HG03196 (cell line): ENCODE measurements at regions not wholly inside any gene's neighbourhood (a gene's known extent, or its start where the extent isn't known, plus 50 kb on each side); places are given as distances from the start of the nearest gene placed in this dataset.
"Not testable (repeated sequence)": the region's sequence is repeated elsewhere in the genome, so short reads cannot be mapped to it uniquely, and the experiment has no call there.

Source experiments
- ATAC-seq: cut with Tn5 transposase; IDR thresholded peaks from one replicate; pipeline ENCODE4 v1.9.1; 2021; ENCODE audit not compliant: unreplicated experiment

DNA sequence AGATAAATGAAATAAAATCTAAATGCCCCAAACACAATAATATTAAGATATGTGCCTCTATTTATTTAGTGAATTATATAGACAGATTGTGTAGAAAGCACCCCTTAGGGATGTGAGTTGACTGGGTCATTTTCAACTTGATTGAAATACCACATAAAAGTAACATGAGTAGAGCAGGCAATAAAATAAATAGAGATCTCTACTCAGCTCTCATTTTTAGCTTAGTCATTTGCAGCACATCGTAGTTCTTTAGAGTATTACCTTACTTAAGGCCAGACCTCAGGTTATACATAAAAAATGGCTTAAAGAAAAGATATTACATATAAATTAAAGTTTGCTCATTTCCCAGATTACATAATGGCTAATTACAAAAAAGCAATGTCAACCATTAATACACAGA is 1525.6 kb upstream of the PRR20A start:
- ATAC-seq: no peak

DNA sequence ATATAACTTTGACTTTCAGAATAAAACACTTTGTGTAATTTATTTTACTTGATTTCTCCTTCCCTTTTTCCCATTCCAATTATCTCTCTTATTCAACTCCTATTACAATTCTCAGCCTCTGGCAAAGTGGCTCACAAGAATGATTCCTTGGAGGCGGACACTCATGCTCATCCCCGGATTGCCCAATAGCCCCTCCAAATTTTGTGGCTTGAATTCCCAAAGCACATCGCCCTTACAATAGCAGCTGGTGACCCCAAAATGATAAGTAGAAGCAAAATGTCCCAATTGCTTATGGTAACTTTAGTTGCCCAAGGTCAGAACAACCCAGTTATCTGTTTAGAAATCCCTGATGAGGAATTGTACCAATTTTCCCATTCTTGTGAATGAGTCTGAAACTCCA is 1523.5 kb upstream of the PRR20A start:
- no peak for ATAC-seq

DNA sequence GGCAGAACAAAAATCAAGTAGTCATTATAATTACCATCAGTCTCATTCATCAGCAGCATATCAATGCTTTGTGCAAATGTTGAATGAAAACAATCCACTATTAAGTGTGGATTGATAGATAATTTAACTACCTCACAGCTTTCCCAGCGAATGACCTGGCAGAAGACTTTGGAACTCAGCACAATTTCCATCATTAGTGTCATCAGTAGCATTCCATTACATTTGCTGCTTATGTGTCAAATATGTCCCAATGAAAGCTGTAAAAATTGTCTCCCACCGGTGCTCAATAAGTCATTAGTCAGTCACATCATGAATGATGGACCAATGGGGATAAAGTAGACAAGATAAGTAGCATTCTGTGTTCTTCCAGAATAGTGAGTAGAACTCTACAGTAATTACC is 1513.5 kb upstream of the PRR20A start:
- no peak for ATAC-seq

DNA sequence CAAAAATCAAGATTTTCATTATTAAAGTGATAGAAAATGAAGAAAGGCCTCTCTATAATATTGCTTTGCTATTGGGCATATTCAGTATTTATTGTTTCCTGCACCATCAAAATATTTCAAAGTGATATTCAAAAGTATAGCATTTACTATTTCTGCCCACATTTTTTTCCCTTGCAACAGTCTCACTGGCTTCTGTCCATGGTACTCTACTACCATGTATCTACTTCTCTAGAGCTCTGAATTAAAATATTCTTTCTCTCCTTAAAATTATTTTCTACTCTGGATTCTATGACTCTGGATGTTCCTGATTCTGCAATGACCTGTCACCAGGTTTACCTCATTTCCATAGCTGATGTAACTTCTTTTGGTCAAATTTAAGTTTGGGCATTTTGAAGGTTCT is 1508.3 kb upstream of the PRR20A start:
- no peak for ATAC-seq

DNA sequence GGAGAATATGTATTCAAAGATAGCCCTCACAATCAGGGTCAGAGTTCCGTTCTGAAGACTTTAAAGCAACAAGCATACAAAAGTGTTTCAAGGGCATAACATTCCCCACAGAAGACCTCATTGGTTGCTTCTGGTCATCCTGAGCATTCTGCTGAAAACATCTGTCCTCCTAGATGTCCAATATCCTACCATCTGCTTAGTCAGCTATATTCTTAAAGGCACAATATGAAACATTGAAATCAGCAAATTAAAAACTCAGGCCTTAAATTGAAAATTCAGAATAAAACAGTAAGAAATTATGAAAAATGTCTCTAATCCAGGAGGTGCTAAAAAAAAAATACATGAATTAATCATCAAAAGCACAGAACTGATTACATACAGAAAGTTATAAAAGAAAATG is 1491.2 kb upstream of the PRR20A start:
- no peak for ATAC-seq

DNA sequence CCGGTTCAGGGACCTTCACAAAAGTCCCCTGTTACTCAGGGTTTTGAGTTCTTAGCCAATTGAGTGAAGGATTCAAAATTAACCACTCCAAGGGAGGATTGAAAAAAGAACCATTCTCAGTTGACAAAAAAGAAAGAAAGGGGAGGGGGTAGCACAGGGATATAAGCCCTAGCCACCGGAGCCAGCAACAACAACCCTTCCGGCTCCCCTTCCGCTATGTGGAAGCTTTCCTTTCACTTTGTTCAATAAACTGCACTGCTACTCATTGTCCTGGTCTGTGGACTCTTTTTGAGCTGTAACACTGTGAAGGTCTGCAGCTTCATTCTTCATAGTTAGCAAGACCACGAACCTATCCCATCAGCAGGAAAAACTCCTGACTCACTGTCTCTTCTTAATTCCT is 1488.1 kb upstream of the PRR20A start:
- ATAC-seq: no peak

DNA sequence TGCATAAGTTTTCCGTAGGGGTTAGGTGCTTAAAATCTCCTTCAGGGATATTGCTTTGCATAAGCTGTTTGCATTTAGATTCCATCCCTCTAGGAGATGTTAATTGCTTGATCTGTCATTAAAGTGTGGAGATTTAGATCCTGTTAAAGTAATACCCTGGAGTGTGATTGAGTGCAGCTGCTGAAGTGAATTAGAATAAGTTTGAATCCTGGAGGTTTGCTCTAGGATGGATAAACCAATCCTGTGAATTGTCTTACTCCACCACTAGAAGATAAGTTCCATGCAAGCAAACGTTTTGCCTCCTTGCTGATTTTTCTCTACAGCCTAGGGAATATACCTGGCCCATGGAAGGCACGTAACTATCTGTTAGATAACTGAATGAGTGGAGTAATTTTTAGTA is 1487.2 kb upstream of the PRR20A start:
- no peak for ATAC-seq

DNA sequence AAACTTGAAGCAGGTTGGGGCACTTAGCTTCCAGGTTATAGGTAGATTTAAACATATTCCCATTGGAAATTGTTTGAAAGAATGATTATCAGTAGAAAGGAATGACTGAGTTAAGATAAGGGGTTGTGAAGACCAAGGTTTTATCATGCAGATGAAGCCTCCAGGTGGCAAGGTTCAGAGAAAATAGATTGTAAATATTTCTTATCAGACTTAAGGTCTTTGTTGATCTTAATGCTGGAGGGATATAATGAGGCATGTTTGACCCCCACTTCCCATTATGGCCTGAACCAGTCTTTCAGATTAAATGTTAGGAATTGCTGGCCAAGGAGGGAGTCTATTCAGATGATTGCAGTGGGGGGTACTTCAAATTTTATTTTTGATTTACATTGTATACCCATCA is 1486.5 kb upstream of the PRR20A start:
- no peak for ATAC-seq

DNA sequence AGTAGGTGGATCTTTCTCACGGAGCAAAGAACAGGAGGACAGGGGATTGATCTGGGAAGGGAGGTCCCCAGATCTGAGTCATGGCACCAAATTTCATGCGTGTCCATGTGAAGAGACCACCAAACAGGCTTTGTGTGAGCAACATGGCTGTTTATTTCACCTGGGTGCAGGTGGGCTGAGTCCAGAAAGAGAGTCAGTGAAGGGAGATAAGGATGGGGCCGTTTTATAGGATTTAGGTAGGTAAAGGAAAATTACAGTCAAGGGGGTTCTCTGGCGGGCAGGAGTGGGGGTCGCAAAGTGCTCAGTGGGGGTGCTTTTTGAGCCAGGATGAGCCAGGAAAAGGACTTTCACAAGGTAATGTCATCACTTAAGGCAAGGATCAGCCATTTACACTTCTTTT is 1480.5 kb upstream of the PRR20A start:
- not testable (repeated sequence) for ATAC-seq

DNA sequence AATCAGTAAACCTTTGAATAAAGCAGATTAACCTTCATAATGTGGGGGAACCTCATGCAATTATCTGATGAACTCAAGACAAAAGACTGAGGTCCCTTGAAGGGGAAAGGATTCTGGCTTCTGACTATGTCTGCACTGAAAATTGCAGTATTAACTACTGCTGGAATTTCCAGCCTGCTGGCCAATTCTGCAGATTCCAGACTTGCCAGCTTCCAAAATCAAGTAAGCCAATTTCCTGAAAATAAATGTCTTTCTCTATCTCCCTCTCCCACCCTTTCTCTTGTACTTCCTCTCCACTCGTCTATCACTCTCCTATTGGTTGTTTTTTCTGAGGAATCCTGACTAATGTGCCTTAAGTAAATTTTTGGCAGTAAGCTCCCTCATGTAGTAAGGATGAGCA is 1479.9 kb upstream of the PRR20A start:
- ATAC-seq: no peak

DNA sequence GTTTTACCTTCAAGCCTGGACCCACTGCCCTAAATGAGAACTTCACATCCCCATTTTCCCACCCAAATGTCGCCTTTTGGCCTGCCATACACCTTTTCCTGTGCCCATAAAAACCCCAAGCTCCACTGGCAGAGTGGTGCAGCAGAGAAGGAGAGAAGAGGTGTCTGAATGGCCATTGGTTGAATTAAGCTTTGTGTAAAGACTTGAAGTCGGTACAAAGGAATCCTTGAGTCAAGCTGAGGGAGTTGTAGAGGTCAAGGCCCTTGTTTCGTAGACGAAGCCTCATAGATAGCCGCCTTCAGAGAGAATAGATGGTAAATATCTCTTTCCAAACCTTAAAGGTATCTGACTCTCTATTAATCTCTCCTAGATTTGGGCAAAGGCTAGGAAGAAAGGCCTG is 1479.2 kb upstream of the PRR20A start:
- no peak for ATAC-seq

DNA sequence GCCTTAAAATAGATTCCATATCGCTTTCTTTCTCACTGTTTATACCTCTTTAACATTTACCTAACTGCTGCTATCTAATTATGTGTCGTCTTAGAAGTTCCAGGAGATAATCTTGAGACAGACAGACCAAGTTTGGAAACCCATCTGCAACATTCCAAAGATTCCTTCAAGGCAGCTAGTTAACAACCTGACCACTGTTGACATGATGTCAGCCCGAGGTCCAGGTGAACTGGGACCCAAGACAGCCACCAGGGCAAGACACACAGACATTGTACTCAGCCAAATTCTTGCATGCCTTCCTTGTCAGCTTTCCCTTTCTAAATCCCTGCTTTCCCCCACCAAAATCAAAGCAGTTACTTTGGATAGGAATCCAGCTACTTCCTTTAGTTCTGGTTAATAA is 1476.5 kb upstream of the PRR20A start:
- ATAC-seq: no peak

DNA sequence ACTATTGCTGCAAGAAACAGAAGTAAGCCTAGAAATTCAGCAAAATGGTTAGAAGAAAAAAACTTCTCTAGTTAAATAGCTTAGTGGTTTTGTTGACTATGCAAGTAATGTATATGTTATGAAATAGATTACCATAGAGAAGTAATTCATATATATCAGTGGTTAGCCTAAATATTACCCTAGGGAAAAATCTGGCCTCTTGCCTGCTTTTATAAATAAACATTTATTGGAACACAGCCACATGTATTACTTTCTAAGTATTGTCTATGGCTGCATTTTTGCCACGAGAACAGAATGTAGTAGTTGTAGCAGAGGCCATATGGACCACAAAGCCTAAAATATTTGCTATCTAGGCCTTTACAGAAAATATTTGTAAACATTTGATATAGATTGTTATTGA is 1471.7 kb upstream of the PRR20A start:
- no peak for ATAC-seq

DNA sequence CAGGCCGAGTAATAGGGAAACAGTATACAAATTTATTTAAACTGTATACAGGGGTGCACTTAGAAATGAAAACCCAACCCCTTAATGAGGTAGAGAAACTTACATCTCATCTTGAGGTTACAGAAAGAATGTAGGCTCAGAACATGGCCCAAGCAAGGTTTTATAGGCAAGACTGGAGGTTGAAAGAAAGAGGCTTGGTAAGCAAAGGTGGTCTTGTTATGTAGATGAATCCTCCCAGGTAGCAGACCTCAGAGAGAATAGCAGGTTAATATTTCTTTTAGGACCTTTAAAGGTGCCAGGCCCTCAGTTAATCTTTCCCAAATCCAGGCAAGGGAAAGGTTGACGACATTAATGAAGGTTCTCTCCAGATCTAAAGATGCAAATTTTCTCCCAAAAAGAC is 1466.8 kb upstream of the PRR20A start:
- ATAC-seq: no peak

DNA sequence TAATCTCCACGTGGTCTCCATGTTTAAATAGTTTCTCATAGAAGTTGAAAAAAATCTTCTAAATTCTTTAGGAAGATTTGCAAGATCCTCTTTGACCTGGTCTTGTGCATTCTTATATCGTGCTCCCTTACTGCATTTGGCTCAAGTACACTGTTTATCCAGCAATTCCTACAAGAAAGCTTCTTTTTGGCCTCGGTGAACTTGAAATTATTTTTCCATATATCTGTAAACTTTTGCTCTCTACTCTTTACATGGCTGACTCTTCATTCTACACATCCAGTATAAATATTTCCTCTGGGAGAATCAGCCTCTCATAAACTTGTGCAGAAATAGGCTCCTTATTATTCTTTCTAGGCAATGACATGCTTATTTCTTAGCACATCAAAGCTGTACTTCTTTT is 1457.9 kb upstream of the PRR20A start:
- ATAC-seq: no peak

DNA sequence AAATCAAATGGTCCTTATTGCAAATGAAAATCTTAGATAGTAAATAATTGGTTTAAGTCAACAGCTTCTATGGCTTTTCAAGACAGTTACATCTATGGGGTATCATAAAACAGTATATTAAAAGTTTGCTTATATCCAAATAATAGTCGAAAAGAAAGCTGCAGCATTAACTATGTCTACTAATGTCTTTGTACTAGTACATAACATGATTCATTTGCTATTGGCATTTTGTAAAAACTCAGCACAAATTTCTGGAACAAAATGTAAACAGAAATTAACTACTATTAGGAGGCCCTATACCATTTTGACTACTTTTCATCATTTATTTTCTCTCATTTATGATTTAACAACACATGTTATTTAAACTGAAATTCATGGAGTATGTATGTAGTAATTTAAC is 1435.2 kb upstream of the PRR20A start:
- ATAC-seq: no peak

DNA sequence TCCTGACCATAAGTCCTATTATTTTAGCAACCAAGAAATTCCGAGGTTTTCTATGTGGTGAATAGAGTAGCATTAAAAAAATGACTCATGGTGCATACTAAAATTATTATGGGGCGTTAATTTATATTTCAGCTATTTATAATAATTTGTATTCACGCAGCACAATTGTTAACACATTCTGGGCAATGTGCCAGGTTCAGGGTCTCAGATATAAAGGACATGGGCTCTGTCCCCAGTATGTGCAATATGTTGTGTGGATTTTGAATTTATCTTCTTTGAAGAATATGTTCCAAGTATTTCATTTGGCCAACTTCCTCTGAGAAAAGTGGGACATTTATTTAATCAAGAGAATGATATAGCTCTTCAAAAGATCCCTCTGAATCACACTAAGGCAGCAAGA is 1434.7 kb upstream of the PRR20A start:
- no peak for ATAC-seq

DNA sequence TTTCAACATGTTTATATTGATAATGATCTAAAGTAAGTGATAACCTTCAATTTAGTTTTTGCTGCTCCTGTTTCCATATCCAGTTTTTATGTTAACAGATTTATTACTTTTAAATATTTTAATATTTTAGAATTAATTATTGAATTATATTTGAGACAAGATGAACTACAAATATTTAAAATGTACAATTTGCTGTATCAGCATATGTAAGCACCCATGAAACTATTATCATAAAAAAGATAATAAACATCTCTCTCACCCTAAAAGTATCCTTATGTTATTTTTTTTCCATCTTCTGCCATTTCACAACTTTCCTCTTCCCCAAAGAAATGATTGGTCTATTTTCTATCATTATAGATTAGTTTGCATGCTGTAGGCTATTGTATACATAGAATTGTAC is 1426.6 kb upstream of the PRR20A start:
- ATAC-seq: no peak

DNA sequence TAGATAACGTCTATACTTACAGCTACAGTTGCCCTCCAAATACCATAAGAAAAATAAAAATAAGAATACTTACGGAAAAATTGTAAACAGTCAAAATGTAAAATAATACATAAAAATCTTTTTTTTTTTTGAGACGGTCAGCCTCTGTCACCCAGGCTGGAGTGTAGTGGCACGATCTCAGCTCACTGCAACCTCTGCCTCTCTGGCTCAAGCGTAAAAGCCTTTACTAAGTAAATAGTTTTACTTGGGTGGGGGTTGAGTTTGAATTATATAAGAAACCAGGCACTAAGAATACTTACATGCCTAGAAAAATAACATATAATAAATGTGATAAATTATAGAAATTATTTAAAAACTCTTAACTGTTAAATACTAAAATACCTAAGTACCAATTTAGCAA is 1413.0 kb upstream of the PRR20A start:
- ATAC-seq: no peak

DNA sequence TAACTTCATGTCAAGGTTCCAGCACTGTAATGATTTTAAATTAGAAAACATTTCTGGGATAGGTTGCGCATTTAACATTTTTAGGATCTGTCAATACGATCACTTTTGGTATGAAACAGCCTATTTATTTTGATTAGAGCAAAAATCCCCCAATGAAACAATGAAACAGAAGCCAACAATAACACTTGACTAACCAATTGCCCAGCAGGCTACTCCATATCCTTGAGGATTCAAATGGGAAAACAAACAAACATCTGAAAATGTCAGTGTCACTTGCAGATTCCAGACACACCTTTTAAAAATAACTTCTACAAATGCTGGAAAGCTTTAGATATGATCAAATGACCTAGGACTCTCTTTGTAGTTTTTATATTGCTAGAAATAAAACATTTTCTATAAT is 1412.5 kb upstream of the PRR20A start:
- no peak for ATAC-seq

DNA sequence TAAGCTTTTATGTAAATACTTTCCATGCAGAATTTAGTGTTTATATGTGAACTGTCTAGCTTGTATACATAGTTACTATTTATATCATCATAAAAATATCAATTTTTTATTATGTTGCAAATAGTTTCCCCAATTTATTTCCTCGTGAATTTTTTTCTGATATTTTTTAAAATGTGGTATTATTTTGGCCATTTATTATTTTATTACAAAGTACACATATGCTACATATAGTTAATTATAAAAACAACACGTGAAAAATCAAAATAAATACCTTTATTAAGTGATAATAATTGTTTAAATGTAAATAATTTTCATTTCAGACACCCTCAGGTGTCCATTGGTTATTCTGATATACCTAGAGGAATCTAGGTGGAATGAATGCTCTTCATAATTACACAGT is 1394.9 kb upstream of the PRR20A start:
- ATAC-seq: no peak

DNA sequence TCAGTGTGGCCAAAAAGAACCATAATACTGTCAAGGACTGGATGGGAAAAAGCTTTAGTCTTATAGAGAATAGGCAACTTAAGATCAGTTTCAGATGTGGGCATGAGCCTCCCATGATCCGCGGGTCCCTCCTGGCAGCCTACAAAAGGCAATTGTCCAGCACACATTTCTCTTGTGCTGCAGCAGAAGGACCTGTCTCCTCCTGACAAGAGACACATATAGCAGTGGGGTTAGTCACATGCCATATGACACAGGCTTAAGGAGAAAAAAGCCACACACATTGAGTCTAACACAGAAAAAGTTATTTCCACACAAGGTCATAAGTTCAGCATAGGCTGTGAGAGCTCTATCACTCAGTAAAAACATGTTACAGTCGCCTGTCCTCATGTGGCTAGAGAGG is 1378.7 kb upstream of the PRR20A start:
- no peak for ATAC-seq

DNA sequence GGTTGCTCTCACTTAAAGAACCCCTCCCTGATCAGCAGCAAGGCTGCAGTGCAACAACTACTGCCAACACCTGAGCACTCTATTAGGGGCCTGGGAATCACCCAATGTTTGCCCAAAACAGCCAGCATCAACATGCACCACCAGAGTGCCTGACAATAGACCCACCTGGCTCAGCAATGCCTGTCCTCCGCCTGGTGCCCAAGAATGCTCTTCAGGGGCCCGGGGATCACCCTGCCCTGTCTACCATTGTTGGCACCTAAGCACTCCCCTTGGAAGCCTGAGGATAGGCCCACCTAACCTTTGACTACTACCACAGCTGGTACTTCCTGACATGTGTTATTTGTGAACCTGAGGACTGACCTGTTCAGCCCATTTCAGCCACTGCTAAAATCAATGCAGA is 1363.1 kb upstream of the PRR20A start:
- no peak for ATAC-seq

DNA sequence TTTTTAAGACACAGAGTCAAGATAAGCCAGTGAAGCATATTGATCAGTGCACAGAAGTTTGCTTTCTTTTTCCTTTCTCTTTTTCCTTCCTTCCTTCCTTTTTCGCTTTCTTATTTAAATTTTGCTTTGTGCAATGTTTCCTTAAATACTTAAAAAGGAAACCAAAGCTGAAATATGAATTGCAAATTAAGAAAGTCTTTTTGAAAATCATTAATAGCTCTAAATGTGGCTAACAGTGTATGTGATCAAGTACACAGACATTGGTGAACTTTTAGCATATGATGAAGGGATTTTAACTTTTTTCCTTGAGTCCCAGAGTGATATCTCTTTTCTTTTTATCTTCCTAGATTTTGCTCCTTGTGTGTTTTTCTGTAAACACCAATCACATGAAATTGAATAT is 1356.9 kb upstream of the PRR20A start:
- ATAC-seq: no peak
